ENCODE measurements at regions not wholly inside any gene's neighbourhood (a gene's known extent, or its start where the extent isn't known, plus 50 kb on each side); places are given as distances from the start of the nearest gene placed in this dataset.

GRCh38 chr4:107183155-107183774, 147.2 kb upstream of the DKK2 start:
- no peak overlapping the region for H2AFZ ChIP-seq (ENCODE audit: low read length)
- no peak overlapping the region for H3K4me2 ChIP-seq (ENCODE audit: low read depth, low read length, poor library complexity, severe bottlenecking)
- H3K79me2 ChIP-seq (ENCODE audit: low read length) = no peaks in the 10 kb centered on the region
- no peaks in the 10 kb centered on the region for H4K20me1 ChIP-seq (ENCODE audit: insufficient read depth, low read depth, low read length)
- H3K9me2 ChIP-seq (replicated peaks; ENCODE audit: insufficient read depth, low read length) = no peaks in the 10 kb centered on the region
- no peaks in the 10 kb centered on the region for H3K9me3 ChIP-seq (ENCODE audit: low read length)
- peak; percentile 82 for DNase-seq
- H3K36me3 ChIP-seq (ENCODE audit: insufficient read depth, low read length) = no peaks in the 10 kb centered on the region
- no peaks in the 10 kb centered on the region for H3K27me3 ChIP-seq (ENCODE audit: low read length)
- no peak overlapping the region for H3K4me3 ChIP-seq (ENCODE audit: low read length)
- no peaks in the 10 kb centered on the region for H3K4me1 ChIP-seq (ENCODE audit: low read length)
- H3K27ac ChIP-seq (ENCODE audit: low read length) = no peak overlapping the region
- H3K9ac ChIP-seq (ENCODE audit: low read length) = no peak overlapping the region

GRCh38 chr4:107182347-107182746, 146.2 kb upstream of the DKK2 start:
- DNase-seq = no peak
- Histone ChIP-seq H3K4me2 (ENCODE audit: low read depth, low read length, poor library complexity, severe bottlenecking) (no peak overlapping the region), H3K27me3 (ENCODE audit: low read length) (no peaks in the 10 kb centered on the region), H3K27ac (ENCODE audit: low read length) (no peak overlapping the region), H3K9ac (ENCODE audit: low read length) (no peak overlapping the region), H3K9me3 (ENCODE audit: low read length) (no peaks in the 10 kb centered on the region), H3K4me1 (ENCODE audit: low read length) (no peaks in the 10 kb centered on the region), H3K4me3 (ENCODE audit: low read length) (no peak overlapping the region), H3K36me3 (ENCODE audit: insufficient read depth, low read length) (no peaks in the 10 kb centered on the region), H4K20me1 (ENCODE audit: insufficient read depth, low read depth, low read length) (no peaks in the 10 kb centered on the region), H3K9me2 (replicated peaks; ENCODE audit: insufficient read depth, low read length) (no peaks in the 10 kb centered on the region), H3K79me2 (ENCODE audit: low read length) (no peaks in the 10 kb centered on the region), H2AFZ (ENCODE audit: low read length) (no peak overlapping the region)

GRCh38 chr4:107166873-107167450, 130.8 kb upstream of the DKK2 start:
- Histone ChIP-seq H3K36me3 (ENCODE audit: insufficient read depth, low read length) (no peaks in the 10 kb centered on the region), H2AFZ (ENCODE audit: low read length) (no peak overlapping the region), H3K9ac (ENCODE audit: low read length) (no peak overlapping the region), H3K4me1 (ENCODE audit: low read length) (no peaks in the 10 kb centered on the region), H3K4me3 (ENCODE audit: low read length) (no peak overlapping the region), H4K20me1 (ENCODE audit: insufficient read depth, low read depth, low read length) (no peaks in the 10 kb centered on the region), H3K9me2 (replicated peaks; ENCODE audit: insufficient read depth, low read length) (no peaks in the 10 kb centered on the region), H3K27me3 (ENCODE audit: low read length) (no peaks in the 10 kb centered on the region), H3K27ac (ENCODE audit: low read length) (no peak overlapping the region), H3K9me3 (ENCODE audit: low read length) (peaks cover 5% of the 10 kb centered on the region; the same call in 1 of the 2 replicates), H3K4me2 (ENCODE audit: low read depth, low read length, poor library complexity, severe bottlenecking) (no peak overlapping the region), H3K79me2 (ENCODE audit: low read length) (no peaks in the 10 kb centered on the region)
- no peak for DNase-seq

- H3K4me2 ChIP-seq (ENCODE audit: low read depth, low read length, poor library complexity, severe bottlenecking) = no peak overlapping the region
- H3K4me1 ChIP-seq (ENCODE audit: low read length) = no peaks in the 10 kb centered on the region
- no peaks in the 10 kb centered on the region for H4K20me1 ChIP-seq (ENCODE audit: insufficient read depth, low read depth, low read length)
- no peaks in the 10 kb centered on the region for H3K27me3 ChIP-seq (ENCODE audit: low read length)
- no peak overlapping the region for H3K27ac ChIP-seq (ENCODE audit: low read length)
- H3K9me3 ChIP-seq (ENCODE audit: low read length) = peaks cover 5% of the 10 kb centered on the region; the same call in 1 of the 2 replicates
- no peak for DNase-seq
- no peaks in the 10 kb centered on the region for H3K36me3 ChIP-seq (ENCODE audit: insufficient read depth, low read length)
- H3K9ac ChIP-seq (ENCODE audit: low read length) = no peak overlapping the region
- H3K9me2 ChIP-seq (replicated peaks; ENCODE audit: insufficient read depth, low read length) = no peaks in the 10 kb centered on the region
- no peak overlapping the region for H3K4me3 ChIP-seq (ENCODE audit: low read length)
- no peak overlapping the region for H2AFZ ChIP-seq (ENCODE audit: low read length)
- H3K79me2 ChIP-seq (ENCODE audit: low read length) = no peaks in the 10 kb centered on the region
Observed at GRCh38 chr4:107166181-107166580, 130.1 kb upstream of the DKK2 start.

- Histone ChIP-seq H3K4me3 (ENCODE audit: low read length) (no peak overlapping the region), H3K9me3 (ENCODE audit: low read length) (peaks cover 5% of the 10 kb centered on the region; the same call in 1 of the 2 replicates), H3K4me1 (ENCODE audit: low read length) (no peaks in the 10 kb centered on the region), H3K9me2 (replicated peaks; ENCODE audit: insufficient read depth, low read length) (no peaks in the 10 kb centered on the region), H3K79me2 (ENCODE audit: low read length) (no peaks in the 10 kb centered on the region), H3K36me3 (ENCODE audit: insufficient read depth, low read length) (no peaks in the 10 kb centered on the region), H3K9ac (ENCODE audit: low read length) (no peak overlapping the region), H2AFZ (ENCODE audit: low read length) (no peak overlapping the region), H3K27ac (ENCODE audit: low read length) (no peak overlapping the region), H4K20me1 (ENCODE audit: insufficient read depth, low read depth, low read length) (no peaks in the 10 kb centered on the region), H3K4me2 (ENCODE audit: low read depth, low read length, poor library complexity, severe bottlenecking) (no peak overlapping the region), H3K27me3 (ENCODE audit: low read length) (no peaks in the 10 kb centered on the region)
- no peak for DNase-seq
Observed at GRCh38 chr4:107164962-107165475, 128.9 kb upstream of the DKK2 start.

GRCh38 chr4:107156443-107156842, 120.3 kb upstream of the DKK2 start:
- Histone ChIP-seq H3K9me3 (ENCODE audit: low read length) (no peaks in the 10 kb centered on the region), H4K20me1 (ENCODE audit: insufficient read depth, low read depth, low read length) (no peaks in the 10 kb centered on the region), H2AFZ (ENCODE audit: low read length) (no peak overlapping the region), H3K9ac (ENCODE audit: low read length) (no peak overlapping the region), H3K4me2 (ENCODE audit: low read depth, low read length, poor library complexity, severe bottlenecking) (no peak overlapping the region), H3K4me1 (ENCODE audit: low read length) (no peaks in the 10 kb centered on the region), H3K27ac (ENCODE audit: low read length) (no peak overlapping the region), H3K9me2 (replicated peaks; ENCODE audit: insufficient read depth, low read length) (no peaks in the 10 kb centered on the region), H3K27me3 (ENCODE audit: low read length) (no peaks in the 10 kb centered on the region), H3K4me3 (ENCODE audit: low read length) (no peak overlapping the region), H3K36me3 (ENCODE audit: insufficient read depth, low read length) (no peaks in the 10 kb centered on the region), H3K79me2 (ENCODE audit: low read length) (no peaks in the 10 kb centered on the region)
- no peak for DNase-seq

GRCh38 chr4:107155366-107155765, 119.3 kb upstream of the DKK2 start:
- Histone ChIP-seq H4K20me1 (ENCODE audit: insufficient read depth, low read depth, low read length) (no peaks in the 10 kb centered on the region), H3K4me2 (ENCODE audit: low read depth, low read length, poor library complexity, severe bottlenecking) (no peak overlapping the region), H3K9me3 (ENCODE audit: low read length) (no peaks in the 10 kb centered on the region), H2AFZ (ENCODE audit: low read length) (no peak overlapping the region), H3K9me2 (replicated peaks; ENCODE audit: insufficient read depth, low read length) (no peaks in the 10 kb centered on the region), H3K4me3 (ENCODE audit: low read length) (no peak overlapping the region), H3K4me1 (ENCODE audit: low read length) (no peaks in the 10 kb centered on the region), H3K79me2 (ENCODE audit: low read length) (no peaks in the 10 kb centered on the region), H3K27ac (ENCODE audit: low read length) (no peak overlapping the region), H3K9ac (ENCODE audit: low read length) (no peak overlapping the region), H3K36me3 (ENCODE audit: insufficient read depth, low read length) (no peaks in the 10 kb centered on the region), H3K27me3 (ENCODE audit: low read length) (no peaks in the 10 kb centered on the region)
- DNase-seq = no peak

- H3K36me3 ChIP-seq (ENCODE audit: insufficient read depth, low read length) = no peaks in the 10 kb centered on the region
- H3K27ac ChIP-seq (ENCODE audit: low read length) = no peak overlapping the region
- H2AFZ ChIP-seq (ENCODE audit: low read length) = no peak overlapping the region
- H3K9me3 ChIP-seq (ENCODE audit: low read length) = no peaks in the 10 kb centered on the region
- no peaks in the 10 kb centered on the region for H4K20me1 ChIP-seq (ENCODE audit: insufficient read depth, low read depth, low read length)
- H3K9ac ChIP-seq (ENCODE audit: low read length) = no peak overlapping the region
- no peak overlapping the region for H3K4me3 ChIP-seq (ENCODE audit: low read length)
- H3K9me2 ChIP-seq (replicated peaks; ENCODE audit: insufficient read depth, low read length) = no peaks in the 10 kb centered on the region
- H3K27me3 ChIP-seq (ENCODE audit: low read length) = no peaks in the 10 kb centered on the region
- no peaks in the 10 kb centered on the region for H3K4me1 ChIP-seq (ENCODE audit: low read length)
- DNase-seq = no peak
- H3K79me2 ChIP-seq (ENCODE audit: low read length) = no peaks in the 10 kb centered on the region
- no peak overlapping the region for H3K4me2 ChIP-seq (ENCODE audit: low read depth, low read length, poor library complexity, severe bottlenecking)
Observed at GRCh38 chr4:107153956-107154355, 117.8 kb upstream of the DKK2 start.
